ENCODE measurements at regions not wholly inside any gene's neighbourhood (a gene's known extent, or its start where the extent isn't known, plus 50 kb on each side); places are given as distances from the start of the nearest gene placed in this dataset.

- Histone ChIP-seq H3K4ac (ENCODE audit: low read depth, low read length) (no peak overlapping the region), H3T11ph (ENCODE audit: low read length) (no peak overlapping the region), H2BK20ac (ENCODE audit: low read depth, low read length, poor library complexity, severe bottlenecking) (no peak overlapping the region), H3K4me2 (ENCODE audit: insufficient read depth, insufficient read length, low read length) (no peak overlapping the region), H3K4me1 (ENCODE audit: insufficient read depth, low read length) (no peaks in the 10 kb centered on the region), H3K23me2 (ENCODE audit: insufficient read length, low read depth, low read length, poor library complexity, severe bottlenecking) (no peaks in the 10 kb centered on the region), H3K79me2 (ENCODE audit: insufficient read depth, low read length) (no peaks in the 10 kb centered on the region), H4K8ac (replicated peaks; ENCODE audit: insufficient read length, low read depth, low read length) (no peak overlapping the region), H3K79me1 (ENCODE audit: insufficient read depth, low read depth, low read length, poor library complexity, severe bottlenecking) (no peaks in the 10 kb centered on the region), H3K9me3 (ENCODE audit: control insufficient read depth, low read depth, low read length) (no peaks in the 10 kb centered on the region), H2AK5ac (ENCODE audit: insufficient read length, low read length) (no peak overlapping the region), H2BK120ac (ENCODE audit: low read depth, low read length, poor library complexity, severe bottlenecking) (no peak overlapping the region), H4K91ac (ENCODE audit: insufficient read length, low read depth, low read length) (no peak overlapping the region), H2BK12ac (ENCODE audit: insufficient read length, low read depth, low read length) (no peak overlapping the region), H3K9ac (ENCODE audit: extremely low read depth, insufficient read length, low read length) (no peak overlapping the region), H2BK15ac (ENCODE audit: low read depth, low read length) (no peak overlapping the region), H2BK5ac (ENCODE audit: insufficient read length, low read length) (no peak overlapping the region), H3K56ac (ENCODE audit: insufficient read length, low read depth, low read length) (no peak overlapping the region), H3K27me3 (ENCODE audit: insufficient read depth, low read length) (no peaks in the 10 kb centered on the region), H3K27ac (ENCODE audit: insufficient read length, low read depth, low read length) (no peak overlapping the region), H3K23ac (ENCODE audit: insufficient read length, low read depth, low read length) (no peak overlapping the region), H4K20me1 (ENCODE audit: control insufficient read depth, insufficient read depth, insufficient read length) (no peaks in the 10 kb centered on the region), H3K18ac (ENCODE audit: insufficient read length, low read depth, low read length) (no peak overlapping the region), H3K14ac (ENCODE audit: insufficient read depth, low read length) (no peak overlapping the region), H4K5ac (ENCODE audit: insufficient read length, low read depth, low read length) (no peak overlapping the region), H2AFZ (ENCODE audit: low read length) (no peak overlapping the region)
- no peaks in the 10 kb centered on the region for H3K27me3 Mint-ChIP-seq (ENCODE audit: low read depth)
- H3K27ac Mint-ChIP-seq = no peak overlapping the region
- no peak for DNase-seq
- H3K4me3 Mint-ChIP-seq = no peak overlapping the region
- no peaks in the 10 kb centered on the region; a peak in 1 of 5 replicates for H3K9me3 Mint-ChIP-seq
- no peak for TF ChIP-seq CTCF (conservative IDR thresholded peaks at IDR 0.05)
- H3K4me1 Mint-ChIP-seq = no peaks in the 10 kb centered on the region
- no peaks in the 10 kb centered on the region for H3K36me3 Mint-ChIP-seq (ENCODE audit: insufficient read depth in 1 of 3, low read depth in 3 of 3)
These were observed 60.1 kb upstream of the CNTN1 start for GRCh38 chr12:40632171-40632570.

Measured in H9 (cell line).